ENCODE measurements at regions not wholly inside any gene's neighbourhood (a gene's known extent, or its start where the extent isn't known, plus 50 kb on each side); places are given as distances from the start of the nearest gene placed in this dataset.

DNA sequence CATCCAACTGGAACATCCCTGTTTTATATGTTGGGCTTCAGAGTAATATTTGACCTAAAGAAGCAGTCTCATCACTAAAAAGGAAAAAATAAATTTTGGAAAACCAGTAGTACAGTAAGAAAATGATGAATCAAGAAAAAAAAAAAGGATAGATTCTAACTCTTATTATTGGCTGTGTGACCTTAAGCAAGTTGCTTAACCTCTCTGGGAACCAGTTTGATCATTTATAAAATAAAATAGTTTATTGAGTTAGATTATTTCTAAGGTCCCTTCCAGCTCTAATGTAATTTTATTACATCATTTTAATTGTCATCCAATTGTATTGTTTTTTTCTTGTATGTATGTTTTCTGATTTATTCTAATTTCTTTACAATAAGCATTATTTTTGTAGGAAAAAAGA is 127.0 kb downstream of the PRELID2 start:
- no peak overlapping the region for H3K4me3 ChIP-seq
- no peaks in the 10 kb centered on the region for H3K27me3 ChIP-seq (replicated peaks; ENCODE audit: insufficient read depth)
- no peak overlapping the region for H3K27ac ChIP-seq
- no peak for DNase-seq
- H3F3A ChIP-seq (ENCODE audit: insufficient read depth): no peaks in the 10 kb centered on the region
- no peaks in the 10 kb centered on the region for H3K4me1 ChIP-seq (ENCODE audit: insufficient read depth)
- H3K9me2 ChIP-seq (ENCODE audit: insufficient read depth): no peaks in the 10 kb centered on the region
- H3K36me3 ChIP-seq (ENCODE audit: low read depth): no peaks in the 10 kb centered on the region
- in situ Hi-C loops (cut with MboI): loop anchor here (25.0 kb wide), 1 partner anchor 1496 kb away; no protein-coding TSS in a partner anchor
- H3K4me2 ChIP-seq (ENCODE audit: unreplicated experiment): no peak overlapping the region
- no peak overlapping the region for H2AFZ ChIP-seq
- H3K9ac ChIP-seq: no peak overlapping the region
- TF ChIP-seq EZH2phosphoT487 (IDR thresholded peaks at IDR 0.05; ENCODE audit: insufficient read depth, low read depth) (no peak), EZH2 (IDR thresholded peaks at IDR 0.05; ENCODE audit: insufficient read depth, poor library complexity, severe bottlenecking) (no peak)
- H3K9me3 ChIP-seq (ENCODE audit: low read depth): no peaks in the 10 kb centered on the region
- H4K20me1 ChIP-seq (ENCODE audit: insufficient read depth): no peaks in the 10 kb centered on the region
- H3K79me2 ChIP-seq (ENCODE audit: insufficient read depth): no peaks in the 10 kb centered on the region

DNA sequence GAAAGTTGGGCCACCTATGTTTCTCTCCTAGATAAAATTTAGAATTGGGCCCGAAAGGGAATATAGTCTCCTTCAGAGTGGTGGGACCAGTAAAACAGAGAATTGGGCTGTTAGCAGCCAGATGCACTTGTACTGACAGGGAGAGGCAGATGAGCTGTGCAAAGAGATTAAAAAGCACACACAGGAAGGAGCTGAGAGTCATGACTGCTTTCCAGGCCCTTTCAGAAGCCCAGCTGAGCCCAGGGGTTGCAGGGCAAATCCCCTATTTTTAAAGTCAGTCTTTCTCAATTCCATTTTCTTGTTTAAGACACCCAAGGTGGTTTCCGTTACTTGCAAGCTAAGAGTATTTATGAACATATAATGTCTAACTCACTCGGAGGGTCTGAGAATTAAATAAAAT is 130.4 kb downstream of the PRELID2 start:
- in situ Hi-C loops (cut with MboI): loop anchor here (25.0 kb wide), 1 partner anchor 1492 kb away; no protein-coding TSS in a partner anchor
- no peaks in the 10 kb centered on the region for H3K27me3 ChIP-seq (replicated peaks; ENCODE audit: insufficient read depth)
- no peak overlapping the region for H3K4me3 ChIP-seq
- TF ChIP-seq EZH2phosphoT487 (IDR thresholded peaks at IDR 0.05; ENCODE audit: insufficient read depth, low read depth) (no peak), EZH2 (IDR thresholded peaks at IDR 0.05; ENCODE audit: insufficient read depth, poor library complexity, severe bottlenecking) (no peak)
- H3K36me3 ChIP-seq (ENCODE audit: low read depth): no peaks in the 10 kb centered on the region
- H3K27ac ChIP-seq: no peak overlapping the region
- no peak overlapping the region for H2AFZ ChIP-seq
- H3K79me2 ChIP-seq (ENCODE audit: insufficient read depth): no peaks in the 10 kb centered on the region
- no peak overlapping the region for H3K4me2 ChIP-seq (ENCODE audit: unreplicated experiment)
- H3F3A ChIP-seq (ENCODE audit: insufficient read depth): no peaks in the 10 kb centered on the region
- H4K20me1 ChIP-seq (ENCODE audit: insufficient read depth): no peaks in the 10 kb centered on the region
- H3K4me1 ChIP-seq (ENCODE audit: insufficient read depth): no peaks in the 10 kb centered on the region
- DNase-seq: no peak
- 87 to 90% methylated on average over 3 of the region's 3 CpGs for WGBS, 2 experiments (ENCODE audit: low coverage in 1 of 2, low lambda C conversion rate in 2 of 2, missing lambda C conversion rate in 2 of 2)
- H3K9me2 ChIP-seq (ENCODE audit: insufficient read depth): no peaks in the 10 kb centered on the region
- no peak overlapping the region for H3K9ac ChIP-seq
- no peaks in the 10 kb centered on the region for H3K9me3 ChIP-seq (ENCODE audit: low read depth)

DNA sequence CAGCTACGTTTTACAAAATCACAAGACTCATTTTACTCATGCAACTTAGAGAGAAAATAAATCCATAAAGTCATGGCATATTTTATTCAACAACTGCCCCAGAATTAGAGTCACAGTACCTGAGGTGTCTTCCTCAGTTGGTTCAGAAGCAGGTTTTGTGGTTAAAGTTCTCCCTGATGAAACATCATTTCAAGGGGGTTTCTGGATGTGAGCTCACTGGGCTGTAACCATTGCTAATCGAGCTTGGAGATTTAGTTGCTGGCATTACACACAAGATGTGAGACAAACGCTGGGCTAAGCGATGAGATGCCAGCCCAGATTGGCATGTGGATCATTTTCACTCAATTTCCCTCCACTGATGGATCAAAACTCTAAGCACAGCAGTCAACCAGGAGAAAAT is 131.3 kb downstream of the PRELID2 start:
- Histone ChIP-seq H3K4me1 (ENCODE audit: insufficient read depth) (no peaks in the 10 kb centered on the region), H3K27me3 (replicated peaks; ENCODE audit: insufficient read depth) (no peaks in the 10 kb centered on the region), H3K4me3 (no peak overlapping the region), H3K79me2 (ENCODE audit: insufficient read depth) (no peaks in the 10 kb centered on the region), H2AFZ (no peak overlapping the region), H4K20me1 (ENCODE audit: insufficient read depth) (no peaks in the 10 kb centered on the region), H3K9me3 (ENCODE audit: low read depth) (no peaks in the 10 kb centered on the region), H3K9me2 (ENCODE audit: insufficient read depth) (no peaks in the 10 kb centered on the region), H3K27ac (no peak overlapping the region), H3F3A (ENCODE audit: insufficient read depth) (no peaks in the 10 kb centered on the region), H3K4me2 (ENCODE audit: unreplicated experiment) (no peak overlapping the region), H3K36me3 (ENCODE audit: low read depth) (no peaks in the 10 kb centered on the region), H3K9ac (no peak overlapping the region)
- no peak for DNase-seq
- TF ChIP-seq EZH2 (IDR thresholded peaks at IDR 0.05; ENCODE audit: insufficient read depth, poor library complexity, severe bottlenecking): no peak
- no peak for TF ChIP-seq EZH2phosphoT487 (IDR thresholded peaks at IDR 0.05; ENCODE audit: insufficient read depth, low read depth)
- in situ Hi-C loops (cut with MboI): loop anchor here (25.0 kb wide), 1 partner anchor 1492 kb away; no protein-coding TSS in a partner anchor
- 54 to 60% methylated on average over 4 of the region's 4 CpGs for WGBS, 2 experiments (ENCODE audit: low coverage in 1 of 2, low lambda C conversion rate in 2 of 2, missing lambda C conversion rate in 2 of 2)

DNA sequence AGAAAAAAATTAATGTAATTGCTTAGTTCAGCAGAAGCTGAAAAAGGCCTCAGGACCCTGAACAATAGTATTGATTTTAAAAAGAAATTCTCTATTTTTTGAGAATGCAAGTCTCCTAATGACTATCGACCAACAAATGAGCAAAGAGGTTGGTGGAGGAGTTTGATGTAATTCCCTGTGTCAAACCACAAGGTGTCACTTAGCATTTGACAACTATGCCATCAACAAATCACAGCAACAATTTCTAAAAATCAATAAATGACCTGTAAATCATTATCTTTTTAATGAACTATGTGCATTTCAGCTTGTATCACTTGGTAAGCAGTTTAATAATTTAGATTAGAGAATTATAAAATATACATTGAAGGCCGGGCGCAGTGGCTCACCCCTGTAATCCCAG is 133.7 kb downstream of the PRELID2 start:
- H3K9me3 ChIP-seq (ENCODE audit: low read depth): no peaks in the 10 kb centered on the region
- H3K79me2 ChIP-seq (ENCODE audit: insufficient read depth): no peaks in the 10 kb centered on the region
- no peak overlapping the region for H3K4me2 ChIP-seq (ENCODE audit: unreplicated experiment)
- no peak overlapping the region for H3K4me3 ChIP-seq
- no peak for DNase-seq
- H3F3A ChIP-seq (ENCODE audit: insufficient read depth): no peaks in the 10 kb centered on the region
- no peaks in the 10 kb centered on the region for H3K4me1 ChIP-seq (ENCODE audit: insufficient read depth)
- no peaks in the 10 kb centered on the region for H3K9me2 ChIP-seq (ENCODE audit: insufficient read depth)
- TF ChIP-seq EZH2 (IDR thresholded peaks at IDR 0.05; ENCODE audit: insufficient read depth, poor library complexity, severe bottlenecking): no peak
- TF ChIP-seq EZH2phosphoT487 (IDR thresholded peaks at IDR 0.05; ENCODE audit: insufficient read depth, low read depth): no peak
- H3K9ac ChIP-seq: no peak overlapping the region
- in situ Hi-C loops (cut with MboI): loop anchor here (25.0 kb wide), 1 partner anchor 1489 kb away; no protein-coding TSS in a partner anchor
- H4K20me1 ChIP-seq (ENCODE audit: insufficient read depth): no peaks in the 10 kb centered on the region
- no peaks in the 10 kb centered on the region for H3K36me3 ChIP-seq (ENCODE audit: low read depth)
- H3K27me3 ChIP-seq (replicated peaks; ENCODE audit: insufficient read depth): no peaks in the 10 kb centered on the region
- H2AFZ ChIP-seq: no peak overlapping the region
- 82 to 85% methylated on average over 3 of the region's 3 CpGs for WGBS, 2 experiments (ENCODE audit: low coverage in 1 of 2, low lambda C conversion rate in 2 of 2, missing lambda C conversion rate in 2 of 2)
- H3K27ac ChIP-seq: no peak overlapping the region

DNA sequence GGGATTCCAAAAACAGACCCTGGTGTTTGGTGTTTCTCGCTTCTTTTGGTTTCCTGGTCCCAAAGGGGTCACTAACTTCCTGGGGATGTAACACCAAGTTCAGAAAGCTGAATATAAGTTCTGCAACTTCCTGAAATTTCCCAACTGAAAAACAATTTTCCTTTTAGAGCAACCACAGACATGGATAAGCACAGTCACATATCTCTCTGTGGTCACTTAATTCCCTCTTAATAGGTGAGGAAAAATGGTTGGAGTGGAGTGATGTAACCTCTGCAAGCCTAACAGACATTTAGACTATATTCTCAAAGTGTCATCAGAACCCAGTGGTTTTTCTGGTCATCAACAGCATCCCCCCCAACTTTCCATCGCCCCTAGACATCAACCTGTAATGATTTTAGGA is 135.3 kb downstream of the PRELID2 start:
- in situ Hi-C loops (cut with MboI): loop anchor here (25.0 kb wide), 1 partner anchor 1488 kb away; no protein-coding TSS in a partner anchor
- no peak for DNase-seq
- H3K27me3 ChIP-seq (replicated peaks; ENCODE audit: insufficient read depth): no peaks in the 10 kb centered on the region
- H3F3A ChIP-seq (ENCODE audit: insufficient read depth): no peaks in the 10 kb centered on the region
- H3K36me3 ChIP-seq (ENCODE audit: low read depth): no peaks in the 10 kb centered on the region
- H3K4me1 ChIP-seq (ENCODE audit: insufficient read depth): no peaks in the 10 kb centered on the region
- no peak overlapping the region for H3K27ac ChIP-seq
- H2AFZ ChIP-seq: no peak overlapping the region
- no peak overlapping the region for H3K9ac ChIP-seq
- H4K20me1 ChIP-seq (ENCODE audit: insufficient read depth): no peaks in the 10 kb centered on the region
- no peak overlapping the region for H3K4me2 ChIP-seq (ENCODE audit: unreplicated experiment)
- no peaks in the 10 kb centered on the region for H3K79me2 ChIP-seq (ENCODE audit: insufficient read depth)
- WGBS, 2 experiments (ENCODE audit: low coverage in 1 of 2, low lambda C conversion rate in 2 of 2, missing lambda C conversion rate in 2 of 2): 86 to 89% methylated on average over 2 of the region's 2 CpGs
- H3K9me2 ChIP-seq (ENCODE audit: insufficient read depth): no peaks in the 10 kb centered on the region
- H3K9me3 ChIP-seq (ENCODE audit: low read depth): no peaks in the 10 kb centered on the region
- TF ChIP-seq EZH2 (IDR thresholded peaks at IDR 0.05; ENCODE audit: insufficient read depth, poor library complexity, severe bottlenecking): no peak
- no peak for TF ChIP-seq EZH2phosphoT487 (IDR thresholded peaks at IDR 0.05; ENCODE audit: insufficient read depth, low read depth)
- H3K4me3 ChIP-seq: no peak overlapping the region
